Stomach (tissue), 4 donors: ENCODE measurements at regions not wholly inside any gene's neighbourhood (a gene's known extent, or its start where the extent isn't known, plus 50 kb on each side); places are given as distances from the start of the nearest gene placed in this dataset.

Experiments
- POLR2A ChIP-seq, 4 donors: fragments of 450-650 bp; IDR thresholded peaks; one replicate each; pipeline ENCODE4 v1.6.1; 2016; ENCODE audit warnings: antibody characterized with exemption in 4 of 4, control low read depth in 2 of 4, mild to moderate bottlenecking in 1 of 4, moderate library complexity in 1 of 4
- POLR2AphosphoS5 ChIP-seq, 3 donors: sonication (generic); formaldehyde crosslinking; IDR thresholded peaks; one replicate each; pipeline ENCODE4 v1.6.1; 2016; ENCODE audit warnings: antibody characterized with exemption in 3 of 3

- TF ChIP-seq POLR2A (IDR thresholded peaks at IDR 0.05) (no peak), POLR2AphosphoS5 (IDR thresholded peaks at IDR 0.05) (no peak)
Measured at GRCh38 chr16:9463461-9463860, 372.0 kb downstream of the HAPSTR1 start.
